ENCODE measurements at regions not wholly inside any gene's neighbourhood (a gene's known extent, or its start where the extent isn't known, plus 50 kb on each side); places are given as distances from the start of the nearest gene placed in this dataset.

GRCh38 chr1:230561570-230561969 lies 80.7 kb upstream of the COG2 start:
- TF ChIP-seq CTCF (IDR thresholded peaks at IDR 0.05) (no peak), POLR2A (IDR thresholded peaks at IDR 0.05) (no peak), POLR2AphosphoS5 (IDR thresholded peaks at IDR 0.05) (no peak), EP300 (IDR thresholded peaks at IDR 0.05) (no peak)
